ENCODE measurements at regions not wholly inside any gene's neighbourhood (a gene's known extent, or its start where the extent isn't known, plus 50 kb on each side); places are given as distances from the start of the nearest gene placed in this dataset.

- DNase-seq (ENCODE audit: low read depth) = no peak
Measured at GRCh38 chr12:75974323-75975187, 57.0 kb downstream of the PHLDA1 start.

- DNase-seq (ENCODE audit: low read depth) = no peak
Measured at GRCh38 chr12:75971253-75971652, 60.3 kb downstream of the PHLDA1 start.

GRCh38 chr12:75970310-75970709, 61.3 kb downstream of the PHLDA1 start:
- no peak for DNase-seq (ENCODE audit: low read depth)

GRCh38 chr12:75969768-75970167, 61.8 kb downstream of the PHLDA1 start:
- DNase-seq (ENCODE audit: low read depth) = peak; percentile 28

- no peak for DNase-seq (ENCODE audit: low read depth)
Measured at GRCh38 chr12:75965661-75966060, 65.9 kb downstream of the PHLDA1 start.

- DNase-seq (ENCODE audit: low read depth) = peak; percentile 26
Measured at GRCh38 chr12:75964150-75964549, 67.4 kb downstream of the PHLDA1 start.

- no peak for DNase-seq (ENCODE audit: low read depth)
Measured at GRCh38 chr12:75961878-75962277, 69.7 kb downstream of the PHLDA1 start.

- no peak for DNase-seq (ENCODE audit: low read depth)
Measured at GRCh38 chr12:75960954-75961661, 70.5 kb downstream of the PHLDA1 start.

- DNase-seq (ENCODE audit: low read depth) = peak; percentile 16
Measured at GRCh38 chr12:75960086-75960910, 71.3 kb downstream of the PHLDA1 start.

- no peak for DNase-seq (ENCODE audit: low read depth)
Measured at GRCh38 chr12:75959506-75959905, 72.1 kb downstream of the PHLDA1 start.

GRCh38 chr12:75959060-75959459, 72.5 kb downstream of the PHLDA1 start:
- DNase-seq (ENCODE audit: low read depth) = no peak

GRCh38 chr12:75955251-75955650, 76.3 kb downstream of the PHLDA1 start:
- no peak for DNase-seq (ENCODE audit: low read depth)

GRCh38 chr12:75954749-75955148, 76.8 kb downstream of the PHLDA1 start:
- DNase-seq (ENCODE audit: low read depth) = no peak

GRCh38 chr12:75954041-75954440, 77.5 kb downstream of the PHLDA1 start:
- peak; percentile 99 for DNase-seq (ENCODE audit: low read depth)

- DNase-seq (ENCODE audit: low read depth) = peak; percentile 85
Measured at GRCh38 chr12:75953312-75953906, 78.2 kb downstream of the PHLDA1 start.

- no peak for DNase-seq (ENCODE audit: low read depth)
Measured at GRCh38 chr12:75951399-75952278, 79.9 kb downstream of the PHLDA1 start.

GRCh38 chr12:75947156-75947723, 84.3 kb downstream of the PHLDA1 start:
- DNase-seq (ENCODE audit: low read depth) = no peak

- no peak for DNase-seq (ENCODE audit: low read depth)
Measured at GRCh38 chr12:75945581-75945980, 86.0 kb downstream of the PHLDA1 start.

- DNase-seq (ENCODE audit: low read depth) = no peak
Measured at GRCh38 chr12:75944905-75945432, 86.6 kb downstream of the PHLDA1 start.

All from renal cortical epithelial cell (primary cell).